ENCODE measurements at regions not wholly inside any gene's neighbourhood (a gene's known extent, or its start where the extent isn't known, plus 50 kb on each side); places are given as distances from the start of the nearest gene placed in this dataset.

DNA sequence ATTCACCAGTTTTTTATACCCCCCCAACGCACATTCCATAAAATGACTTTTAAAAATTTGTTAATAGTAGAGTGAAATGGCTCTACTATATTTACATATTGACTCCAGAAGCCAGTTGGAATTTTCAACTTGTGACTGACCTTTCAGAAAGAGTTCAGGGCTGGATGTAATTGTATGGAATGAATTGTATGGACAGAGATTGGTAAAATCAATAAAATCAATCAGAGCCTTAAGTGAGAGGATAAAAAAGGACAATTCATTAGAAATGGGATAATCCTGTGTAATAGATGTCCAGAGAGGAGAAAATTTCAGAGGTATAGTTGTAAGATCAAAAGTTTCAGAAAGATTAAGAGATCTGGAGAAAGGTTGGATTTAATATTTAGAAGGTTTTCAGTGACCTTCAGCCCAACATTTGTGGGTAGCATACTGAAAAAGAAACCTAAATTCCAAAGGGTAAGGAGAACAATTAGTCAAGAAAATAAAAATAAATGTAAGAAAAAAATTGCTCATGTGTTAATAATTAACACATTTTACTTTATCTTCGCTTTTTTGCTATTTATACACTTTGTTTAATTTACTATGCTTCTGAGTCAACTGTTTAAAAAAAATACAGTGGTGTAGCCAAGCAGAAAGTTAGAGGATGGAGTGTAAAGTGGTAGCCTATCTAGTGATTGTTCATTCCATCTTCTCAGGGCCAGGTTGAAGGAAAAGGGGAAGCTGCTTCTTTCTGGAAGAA lies 385.4 kb upstream of the TMEFF2 start:
- no peaks in the 10 kb centered on the region for H3K4me1 ChIP-seq (ENCODE audit: control insufficient read depth in 2 of 3, insufficient read depth in 2 of 3, low read depth in 1 of 3, low read length in 3 of 3)
- H3K36me3 ChIP-seq (ENCODE audit: control insufficient read depth in 2 of 3, insufficient read depth in 3 of 3, low read length in 3 of 3): no peaks in the 10 kb centered on the region
- no peaks in the 10 kb centered on the region for H3K9me3 ChIP-seq (ENCODE audit: control insufficient read depth in 2 of 3, insufficient read depth in 1 of 3, low read length in 3 of 3)
- H3K27ac ChIP-seq (ENCODE audit: low read depth in 2 of 2, low read length in 2 of 2): no peak overlapping the region
- no peak overlapping the region for H3K9ac ChIP-seq (ENCODE audit: low read length in 3 of 3)
- FAIRE-seq (no peak), DNase-seq (no peak)
- no peaks in the 10 kb centered on the region for H3K27me3 ChIP-seq (ENCODE audit: control insufficient read depth, insufficient read depth, low read length)
- intact Hi-C loops (cut with DNase I): no loop called here
- H3K4me3 ChIP-seq (ENCODE audit: low read length in 3 of 3): no peak overlapping the region
- TF ChIP-seq, protein P1, sequence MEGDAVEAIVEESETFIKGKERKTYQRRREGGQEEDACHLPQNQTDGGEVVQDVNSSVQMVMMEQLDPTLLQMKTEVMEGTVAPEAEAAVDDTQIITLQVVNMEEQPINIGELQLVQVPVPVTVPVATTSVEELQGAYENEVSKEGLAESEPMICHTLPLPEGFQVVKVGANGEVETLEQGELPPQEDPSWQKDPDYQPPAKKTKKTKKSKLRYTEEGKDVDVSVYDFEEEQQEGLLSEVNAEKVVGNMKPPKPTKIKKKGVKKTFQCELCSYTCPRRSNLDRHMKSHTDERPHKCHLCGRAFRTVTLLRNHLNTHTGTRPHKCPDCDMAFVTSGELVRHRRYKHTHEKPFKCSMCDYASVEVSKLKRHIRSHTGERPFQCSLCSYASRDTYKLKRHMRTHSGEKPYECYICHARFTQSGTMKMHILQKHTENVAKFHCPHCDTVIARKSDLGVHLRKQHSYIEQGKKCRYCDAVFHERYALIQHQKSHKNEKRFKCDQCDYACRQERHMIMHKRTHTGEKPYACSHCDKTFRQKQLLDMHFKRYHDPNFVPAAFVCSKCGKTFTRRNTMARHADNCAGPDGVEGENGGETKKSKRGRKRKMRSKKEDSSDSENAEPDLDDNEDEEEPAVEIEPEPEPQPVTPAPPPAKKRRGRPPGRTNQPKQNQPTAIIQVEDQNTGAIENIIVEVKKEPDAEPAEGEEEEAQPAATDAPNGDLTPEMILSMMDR (IDR thresholded peaks at IDR 0.05; ENCODE audit: borderline replicate concordance, extremely low read depth, insufficient read depth): no peak

DNA sequence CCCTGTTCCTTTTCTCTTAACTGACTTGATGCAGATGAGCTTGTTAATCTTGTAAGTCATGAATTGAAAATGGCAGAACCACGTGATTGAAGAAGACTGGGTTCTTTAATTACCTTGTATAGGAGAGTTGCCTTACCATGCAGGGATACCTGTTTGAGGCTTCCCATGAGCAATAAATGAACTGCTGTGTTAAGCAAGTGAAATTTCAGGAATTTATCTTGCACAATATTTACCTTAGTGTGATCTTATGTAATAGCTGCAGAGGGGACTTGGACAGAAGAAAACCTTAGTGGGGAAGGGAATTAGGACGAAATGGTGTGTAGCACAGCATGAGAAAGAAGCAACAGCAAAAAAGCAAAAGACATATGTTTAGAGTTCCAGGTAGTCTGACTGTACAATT lies 384.0 kb upstream of the TMEFF2 start:
- H3K9ac ChIP-seq (ENCODE audit: low read length in 3 of 3): no peak overlapping the region
- H3K4me3 ChIP-seq (ENCODE audit: low read length in 3 of 3): no peak overlapping the region
- H3K27ac ChIP-seq (ENCODE audit: low read depth in 2 of 2, low read length in 2 of 2): no peak overlapping the region
- H3K4me1 ChIP-seq (ENCODE audit: control insufficient read depth in 2 of 3, insufficient read depth in 2 of 3, low read depth in 1 of 3, low read length in 3 of 3): no peaks in the 10 kb centered on the region
- DNase-seq: no peak
- H3K27me3 ChIP-seq (ENCODE audit: control insufficient read depth, insufficient read depth, low read length): no peaks in the 10 kb centered on the region
- intact Hi-C loops (cut with DNase I): no loop called here
- no peak for FAIRE-seq
- H3K36me3 ChIP-seq (ENCODE audit: control insufficient read depth in 2 of 3, insufficient read depth in 3 of 3, low read length in 3 of 3): no peaks in the 10 kb centered on the region
- H3K9me3 ChIP-seq (ENCODE audit: control insufficient read depth in 2 of 3, insufficient read depth in 1 of 3, low read length in 3 of 3): no peaks in the 10 kb centered on the region
- TF ChIP-seq, protein P1 (IDR thresholded peaks at IDR 0.05; ENCODE audit: borderline replicate concordance, extremely low read depth, insufficient read depth): no peak

DNA sequence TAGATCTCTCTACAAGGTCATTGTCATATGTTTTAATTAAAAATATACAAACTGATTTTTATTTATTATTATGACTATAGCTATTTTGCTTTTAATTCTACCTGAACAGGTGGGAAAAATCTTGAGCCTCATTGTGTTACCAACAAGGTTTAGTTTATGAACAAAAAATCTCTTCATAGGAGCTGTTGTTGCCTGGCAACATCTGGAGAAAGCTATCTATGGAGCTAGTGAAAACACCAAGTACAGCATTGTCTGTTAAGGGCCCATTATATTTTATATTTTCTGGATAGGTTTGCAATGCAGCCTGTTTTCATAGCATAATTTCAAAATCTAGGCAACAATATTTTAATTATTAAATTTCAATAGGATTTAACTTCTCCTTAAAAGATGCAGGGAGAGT lies 383.0 kb upstream of the TMEFF2 start:
- no peak for FAIRE-seq
- Histone ChIP-seq H3K4me1 (ENCODE audit: control insufficient read depth in 2 of 3, insufficient read depth in 2 of 3, low read depth in 1 of 3, low read length in 3 of 3) (no peaks in the 10 kb centered on the region), H3K9ac (ENCODE audit: low read length in 3 of 3) (no peak overlapping the region), H3K36me3 (ENCODE audit: control insufficient read depth in 2 of 3, insufficient read depth in 3 of 3, low read length in 3 of 3) (no peaks in the 10 kb centered on the region), H3K4me3 (ENCODE audit: low read length in 3 of 3) (no peak overlapping the region), H3K27me3 (ENCODE audit: control insufficient read depth, insufficient read depth, low read length) (no peaks in the 10 kb centered on the region), H3K27ac (ENCODE audit: low read depth in 2 of 2, low read length in 2 of 2) (no peak overlapping the region), H3K9me3 (ENCODE audit: control insufficient read depth in 2 of 3, insufficient read depth in 1 of 3, low read length in 3 of 3) (no peaks in the 10 kb centered on the region)
- TF ChIP-seq, protein P1 (IDR thresholded peaks at IDR 0.05; ENCODE audit: borderline replicate concordance, extremely low read depth, insufficient read depth): no peak
- no peak for DNase-seq
- intact Hi-C loops (cut with DNase I): no loop called here

DNA sequence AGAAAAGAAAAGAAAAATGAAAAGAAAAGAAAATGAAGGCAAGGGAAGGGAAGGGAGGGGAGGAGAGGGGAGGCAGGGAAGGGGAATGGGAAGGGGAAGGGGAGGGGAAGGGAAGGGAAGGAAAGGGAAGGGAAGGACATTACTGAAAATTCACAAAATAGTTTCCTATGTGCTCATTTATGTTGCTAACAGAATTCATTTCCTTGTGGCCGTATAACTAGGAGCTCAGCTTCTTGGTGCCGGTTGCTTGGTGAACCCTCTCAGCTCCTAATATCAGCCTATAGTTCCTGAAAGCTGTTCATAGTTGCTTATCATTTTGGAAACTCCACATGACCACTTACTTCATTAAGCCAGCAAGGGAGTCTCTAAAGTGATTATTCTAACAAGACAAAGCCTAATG lies 379.8 kb upstream of the TMEFF2 start:
- Histone ChIP-seq H3K9ac (ENCODE audit: low read length in 3 of 3) (no peak overlapping the region), H3K27ac (ENCODE audit: low read depth in 2 of 2, low read length in 2 of 2) (no peak overlapping the region), H3K36me3 (ENCODE audit: control insufficient read depth in 2 of 3, insufficient read depth in 3 of 3, low read length in 3 of 3) (no peaks in the 10 kb centered on the region), H3K4me3 (ENCODE audit: low read length in 3 of 3) (no peak overlapping the region), H3K4me1 (ENCODE audit: control insufficient read depth in 2 of 3, insufficient read depth in 2 of 3, low read depth in 1 of 3, low read length in 3 of 3) (no peaks in the 10 kb centered on the region), H3K9me3 (ENCODE audit: control insufficient read depth in 2 of 3, insufficient read depth in 1 of 3, low read length in 3 of 3) (no peaks in the 10 kb centered on the region), H3K27me3 (ENCODE audit: control insufficient read depth, insufficient read depth, low read length) (no peaks in the 10 kb centered on the region)
- intact Hi-C loops (cut with DNase I): no loop called here
- FAIRE-seq (no peak), DNase-seq (no peak)
- TF ChIP-seq, protein P1 (IDR thresholded peaks at IDR 0.05; ENCODE audit: borderline replicate concordance, extremely low read depth, insufficient read depth): no peak
